H1 (cell line): ENCODE measurements at regions not wholly inside any gene's neighbourhood (a gene's known extent, or its start where the extent isn't known, plus 50 kb on each side); places are given as distances from the start of the nearest gene placed in this dataset.

Source experiments
- CBX5 ChIP-seq: fragments of 300-800, 300-1000 bp; sonication (generic); IDR thresholded peaks from 2 replicates; pipeline ENCODE4 v1.7.1; 2016; ENCODE audit warnings: antibody characterized with exemption, low read length, low read depth
- FOSL1 ChIP-seq: IDR thresholded peaks from 2 replicates; pipeline ENCODE4 v1.6.1; 2011; ENCODE audit warnings: mild to moderate bottlenecking, low read depth, low read length, moderate library complexity; ENCODE audit not compliant: insufficient read depth
- KDM4A ChIP-seq: IDR thresholded peaks from one replicate; pipeline ENCODE4 v1.7.1; 2012; ENCODE audit warnings: low read depth, mild to moderate bottlenecking, moderate library complexity, low read length, inconsistent platforms; ENCODE audit not compliant: severe bottlenecking
- SRF ChIP-seq: IDR thresholded peaks from 2 replicates; pipeline ENCODE4 v1.6.1; 2011; ENCODE audit warnings: mild to moderate bottlenecking, low read depth, low read length, moderate library complexity
- TBP ChIP-seq: IDR thresholded peaks from 2 replicates; pipeline ENCODE4 v1.6.1; 2011; ENCODE audit warnings: low read depth, low read length, improper control_type of control experiment
- TF ChIP-seq, protein P1 (sequence below): fragments of 300-600 bp; sonication (generic); IDR thresholded peaks from 2 replicates; pipeline ENCODE4 v1.7.1; 2012; ENCODE audit warnings: low read length, moderate library complexity, mild to moderate bottlenecking, inconsistent platforms; ENCODE audit not compliant: insufficient replicate concordance

DNA sequence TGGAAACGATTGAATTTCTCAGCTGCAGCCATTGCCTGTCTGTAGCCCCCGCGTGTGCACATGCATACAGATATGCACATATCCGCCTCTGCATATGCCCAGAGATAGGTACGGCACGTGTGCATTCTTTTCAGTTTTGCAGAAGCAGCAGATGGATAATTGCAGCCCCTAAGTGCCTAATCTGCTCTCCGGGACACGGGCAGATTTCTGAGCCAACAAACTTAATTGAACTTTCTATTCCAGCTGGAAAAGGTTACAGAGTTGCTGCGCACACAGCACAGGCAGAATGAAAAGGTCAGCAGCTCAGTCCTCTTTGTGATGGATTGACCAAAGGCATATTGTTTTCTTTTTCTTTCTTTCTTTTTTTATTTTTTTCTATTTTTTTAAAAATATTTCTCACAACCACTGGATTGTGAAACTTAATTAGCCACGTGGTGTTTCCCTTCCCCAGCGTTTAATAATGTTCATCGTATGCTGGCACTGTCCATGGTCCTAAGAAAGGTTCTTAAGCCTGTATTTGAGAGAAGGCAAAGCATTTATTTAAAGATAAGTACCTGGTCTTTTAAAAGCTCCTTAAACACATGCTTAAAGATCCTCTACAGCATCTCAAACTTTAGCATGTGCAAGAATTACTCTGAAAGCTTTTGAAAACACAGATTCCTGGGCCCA, 270.2 kb upstream of the BRINP1 start (continued):
- TF ChIP-seq, protein P1, sequence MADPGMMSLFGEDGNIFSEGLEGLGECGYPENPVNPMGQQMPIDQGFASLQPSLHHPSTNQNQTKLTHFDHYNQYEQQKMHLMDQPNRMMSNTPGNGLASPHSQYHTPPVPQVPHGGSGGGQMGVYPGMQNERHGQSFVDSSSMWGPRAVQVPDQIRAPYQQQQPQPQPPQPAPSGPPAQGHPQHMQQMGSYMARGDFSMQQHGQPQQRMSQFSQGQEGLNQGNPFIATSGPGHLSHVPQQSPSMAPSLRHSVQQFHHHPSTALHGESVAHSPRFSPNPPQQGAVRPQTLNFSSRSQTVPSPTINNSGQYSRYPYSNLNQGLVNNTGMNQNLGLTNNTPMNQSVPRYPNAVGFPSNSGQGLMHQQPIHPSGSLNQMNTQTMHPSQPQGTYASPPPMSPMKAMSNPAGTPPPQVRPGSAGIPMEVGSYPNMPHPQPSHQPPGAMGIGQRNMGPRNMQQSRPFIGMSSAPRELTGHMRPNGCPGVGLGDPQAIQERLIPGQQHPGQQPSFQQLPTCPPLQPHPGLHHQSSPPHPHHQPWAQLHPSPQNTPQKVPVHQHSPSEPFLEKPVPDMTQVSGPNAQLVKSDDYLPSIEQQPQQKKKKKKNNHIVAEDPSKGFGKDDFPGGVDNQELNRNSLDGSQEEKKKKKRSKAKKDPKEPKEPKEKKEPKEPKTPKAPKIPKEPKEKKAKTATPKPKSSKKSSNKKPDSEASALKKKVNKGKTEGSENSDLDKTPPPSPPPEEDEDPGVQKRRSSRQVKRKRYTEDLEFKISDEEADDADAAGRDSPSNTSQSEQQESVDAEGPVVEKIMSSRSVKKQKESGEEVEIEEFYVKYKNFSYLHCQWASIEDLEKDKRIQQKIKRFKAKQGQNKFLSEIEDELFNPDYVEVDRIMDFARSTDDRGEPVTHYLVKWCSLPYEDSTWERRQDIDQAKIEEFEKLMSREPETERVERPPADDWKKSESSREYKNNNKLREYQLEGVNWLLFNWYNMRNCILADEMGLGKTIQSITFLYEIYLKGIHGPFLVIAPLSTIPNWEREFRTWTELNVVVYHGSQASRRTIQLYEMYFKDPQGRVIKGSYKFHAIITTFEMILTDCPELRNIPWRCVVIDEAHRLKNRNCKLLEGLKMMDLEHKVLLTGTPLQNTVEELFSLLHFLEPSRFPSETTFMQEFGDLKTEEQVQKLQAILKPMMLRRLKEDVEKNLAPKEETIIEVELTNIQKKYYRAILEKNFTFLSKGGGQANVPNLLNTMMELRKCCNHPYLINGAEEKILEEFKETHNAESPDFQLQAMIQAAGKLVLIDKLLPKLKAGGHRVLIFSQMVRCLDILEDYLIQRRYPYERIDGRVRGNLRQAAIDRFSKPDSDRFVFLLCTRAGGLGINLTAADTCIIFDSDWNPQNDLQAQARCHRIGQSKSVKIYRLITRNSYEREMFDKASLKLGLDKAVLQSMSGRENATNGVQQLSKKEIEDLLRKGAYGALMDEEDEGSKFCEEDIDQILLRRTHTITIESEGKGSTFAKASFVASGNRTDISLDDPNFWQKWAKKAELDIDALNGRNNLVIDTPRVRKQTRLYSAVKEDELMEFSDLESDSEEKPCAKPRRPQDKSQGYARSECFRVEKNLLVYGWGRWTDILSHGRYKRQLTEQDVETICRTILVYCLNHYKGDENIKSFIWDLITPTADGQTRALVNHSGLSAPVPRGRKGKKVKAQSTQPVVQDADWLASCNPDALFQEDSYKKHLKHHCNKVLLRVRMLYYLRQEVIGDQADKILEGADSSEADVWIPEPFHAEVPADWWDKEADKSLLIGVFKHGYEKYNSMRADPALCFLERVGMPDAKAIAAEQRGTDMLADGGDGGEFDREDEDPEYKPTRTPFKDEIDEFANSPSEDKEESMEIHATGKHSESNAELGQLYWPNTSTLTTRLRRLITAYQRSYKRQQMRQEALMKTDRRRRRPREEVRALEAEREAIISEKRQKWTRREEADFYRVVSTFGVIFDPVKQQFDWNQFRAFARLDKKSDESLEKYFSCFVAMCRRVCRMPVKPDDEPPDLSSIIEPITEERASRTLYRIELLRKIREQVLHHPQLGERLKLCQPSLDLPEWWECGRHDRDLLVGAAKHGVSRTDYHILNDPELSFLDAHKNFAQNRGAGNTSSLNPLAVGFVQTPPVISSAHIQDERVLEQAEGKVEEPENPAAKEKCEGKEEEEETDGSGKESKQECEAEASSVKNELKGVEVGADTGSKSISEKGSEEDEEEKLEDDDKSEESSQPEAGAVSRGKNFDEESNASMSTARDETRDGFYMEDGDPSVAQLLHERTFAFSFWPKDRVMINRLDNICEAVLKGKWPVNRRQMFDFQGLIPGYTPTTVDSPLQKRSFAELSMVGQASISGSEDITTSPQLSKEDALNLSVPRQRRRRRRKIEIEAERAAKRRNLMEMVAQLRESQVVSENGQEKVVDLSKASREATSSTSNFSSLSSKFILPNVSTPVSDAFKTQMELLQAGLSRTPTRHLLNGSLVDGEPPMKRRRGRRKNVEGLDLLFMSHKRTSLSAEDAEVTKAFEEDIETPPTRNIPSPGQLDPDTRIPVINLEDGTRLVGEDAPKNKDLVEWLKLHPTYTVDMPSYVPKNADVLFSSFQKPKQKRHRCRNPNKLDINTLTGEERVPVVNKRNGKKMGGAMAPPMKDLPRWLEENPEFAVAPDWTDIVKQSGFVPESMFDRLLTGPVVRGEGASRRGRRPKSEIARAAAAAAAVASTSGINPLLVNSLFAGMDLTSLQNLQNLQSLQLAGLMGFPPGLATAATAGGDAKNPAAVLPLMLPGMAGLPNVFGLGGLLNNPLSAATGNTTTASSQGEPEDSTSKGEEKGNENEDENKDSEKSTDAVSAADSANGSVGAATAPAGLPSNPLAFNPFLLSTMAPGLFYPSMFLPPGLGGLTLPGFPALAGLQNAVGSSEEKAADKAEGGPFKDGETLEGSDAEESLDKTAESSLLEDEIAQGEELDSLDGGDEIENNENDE: no peak
- TF ChIP-seq FOSL1: no peak
- TF ChIP-seq TBP: no peak
- TF ChIP-seq KDM4A: no peak
- no peak for TF ChIP-seq SRF
- no peak for TF ChIP-seq CBX5
